ENCODE measurements at regions not wholly inside any gene's neighbourhood (a gene's known extent, or its start where the extent isn't known, plus 50 kb on each side); places are given as distances from the start of the nearest gene placed in this dataset.
"Not testable (repeated sequence)": the region's sequence is repeated elsewhere in the genome, so short reads cannot be mapped to it uniquely, and the experiment has no call there.

DNA sequence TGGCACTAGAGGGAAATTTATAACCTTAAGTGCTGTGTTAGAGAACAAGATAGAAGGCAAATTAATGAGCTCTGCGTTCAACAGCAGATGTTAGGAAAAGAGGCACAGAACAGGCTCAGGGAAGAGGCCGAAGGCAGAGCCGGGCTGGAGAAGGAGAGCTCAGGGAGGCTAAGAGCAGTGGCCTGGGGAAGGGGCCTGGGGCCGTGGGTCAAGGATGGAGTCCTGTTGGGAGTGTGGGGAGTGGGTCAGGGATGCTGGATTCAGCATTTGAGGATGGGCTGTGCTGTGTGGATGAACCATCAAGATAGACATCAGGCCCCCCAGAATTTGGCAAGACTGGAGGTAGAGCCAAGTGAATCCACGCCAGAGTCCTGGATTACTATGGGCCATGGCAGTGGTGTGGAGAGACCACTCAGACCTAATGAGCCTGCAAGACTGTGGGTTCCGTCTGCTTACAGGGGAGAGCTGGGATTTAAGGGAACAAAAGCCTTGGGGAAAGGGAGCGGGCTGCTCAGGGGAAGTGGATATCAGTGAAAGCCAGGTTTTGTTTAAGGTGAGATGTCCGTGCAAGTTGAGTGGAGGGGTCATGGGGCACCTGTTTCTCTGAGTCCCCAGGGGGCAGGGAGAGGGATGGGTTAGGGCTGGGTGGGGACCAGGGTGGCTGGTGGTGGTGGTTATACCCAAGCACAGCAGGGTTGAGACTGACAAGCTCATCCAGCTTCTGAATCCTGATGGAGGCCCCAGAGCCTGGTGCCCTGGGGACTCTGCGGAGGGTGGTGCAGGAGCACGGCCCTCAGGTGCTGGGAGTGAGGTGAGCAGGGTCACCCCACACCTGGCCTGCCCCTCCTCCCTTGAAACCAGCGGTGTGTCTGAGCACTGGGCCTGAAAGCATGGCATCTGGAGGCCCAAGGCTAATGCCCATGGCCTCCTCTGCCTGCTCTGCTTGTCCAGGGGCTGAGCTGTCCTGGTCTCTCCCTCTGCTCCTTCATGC is 101.7 kb downstream of the BMS1 start:
- DNase-seq (ENCODE audit: low read depth in 3 of 3): no peak

DNA sequence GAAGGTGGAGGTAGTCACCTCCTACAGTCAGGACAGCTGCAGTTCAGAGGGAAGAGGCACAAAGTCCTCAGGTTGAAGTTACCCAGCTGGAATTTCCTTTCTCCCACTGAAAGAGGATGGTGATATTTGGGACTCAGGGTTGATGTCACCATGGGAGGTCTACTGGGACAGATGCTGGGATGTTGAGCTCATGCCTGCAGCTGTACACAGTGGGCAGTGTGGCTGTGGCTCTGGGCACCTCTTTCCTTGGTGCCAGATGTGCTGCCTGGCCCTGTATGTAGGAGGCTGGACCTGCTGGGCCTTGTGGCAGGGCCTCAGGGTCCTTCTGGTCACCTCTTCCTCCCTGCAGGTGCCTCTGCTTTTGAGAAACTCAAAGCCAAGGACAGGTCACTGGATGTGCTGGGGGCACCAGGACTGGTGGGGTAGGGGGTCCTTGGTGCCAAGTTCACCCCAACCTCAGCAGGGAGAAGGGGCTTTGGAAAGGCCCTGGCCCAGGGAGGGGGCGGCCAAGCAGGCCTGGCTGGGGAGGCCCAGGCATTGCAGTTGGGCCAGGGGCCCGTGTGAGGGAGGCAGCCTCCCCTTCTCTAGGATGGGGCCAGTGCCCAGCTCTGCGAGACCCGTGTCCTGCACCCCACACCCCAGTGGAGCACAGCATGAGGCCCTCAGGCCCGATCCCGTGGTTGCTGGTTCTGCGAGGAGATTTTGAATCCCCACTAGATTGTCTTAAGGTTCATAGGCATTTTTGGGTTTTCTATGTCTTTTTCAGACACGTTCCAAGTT is 103.1 kb downstream of the BMS1 start:
- no peak for DNase-seq (ENCODE audit: low read depth in 3 of 3)

DNA sequence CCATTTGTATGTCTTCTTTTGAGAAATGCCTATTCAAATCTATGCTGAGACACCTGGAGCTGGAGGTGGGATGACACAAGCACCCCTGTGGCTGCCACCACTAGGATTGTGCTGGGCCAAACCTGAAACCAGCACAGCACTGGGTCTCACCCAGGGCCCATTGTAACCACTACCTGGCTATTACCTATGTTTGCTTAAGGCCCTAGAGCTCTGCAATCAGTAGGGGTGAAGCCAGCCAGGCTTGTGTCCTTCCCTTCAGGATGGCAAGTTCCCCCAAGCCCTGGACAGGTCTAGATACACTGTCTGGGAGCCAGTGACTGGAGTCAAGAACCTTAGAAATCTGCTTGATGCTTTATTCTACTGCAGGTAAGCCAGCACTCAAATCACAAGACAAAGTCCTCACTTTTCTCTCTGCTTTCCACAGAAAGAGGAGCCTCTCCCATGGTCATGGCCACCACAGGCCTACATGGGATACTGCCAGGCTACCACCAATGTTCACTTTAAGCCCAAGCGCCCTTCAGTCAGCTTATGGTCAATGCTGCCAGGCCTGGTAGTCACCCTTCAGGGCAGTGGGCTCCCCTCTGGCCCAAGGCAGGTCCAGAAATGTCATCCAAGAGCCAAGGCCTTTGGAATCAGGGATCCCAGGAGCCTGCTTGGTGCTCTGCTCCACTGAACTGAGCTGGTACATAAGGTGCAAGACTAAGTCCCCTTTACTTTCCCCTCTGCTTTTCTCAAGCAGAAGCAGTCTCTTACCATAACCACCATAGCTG is 105.3 kb downstream of the BMS1 start:
- no peak for DNase-seq (ENCODE audit: low read depth in 3 of 3)

DNA sequence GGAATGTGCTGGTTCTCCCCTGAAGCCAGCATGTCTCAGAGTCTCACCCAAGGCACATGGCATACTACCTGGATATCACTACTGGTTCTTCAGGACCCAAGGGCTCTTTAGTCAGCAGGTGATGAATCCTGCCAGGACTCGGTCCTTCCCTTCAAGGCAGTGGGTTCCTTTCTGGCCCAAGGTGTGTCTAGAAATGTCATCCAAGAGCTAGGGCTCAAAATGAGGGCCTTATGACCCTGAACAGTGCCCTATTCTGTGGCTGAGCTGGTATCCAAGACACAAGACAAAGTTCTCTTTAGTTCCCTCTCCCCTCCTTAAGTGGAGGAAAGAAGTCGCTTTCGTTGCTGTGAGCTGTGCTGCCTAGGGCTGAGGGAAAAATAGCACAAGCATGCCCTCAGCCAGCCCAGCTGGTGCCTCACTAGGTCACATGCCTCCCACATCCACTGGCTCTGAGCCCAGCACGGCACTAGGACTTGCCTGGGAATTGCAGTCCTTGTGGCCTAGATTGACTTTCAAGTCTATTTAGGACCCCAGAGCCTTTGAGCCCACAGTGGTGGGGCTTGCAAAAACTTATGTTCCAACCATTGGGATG is 106.0 kb downstream of the BMS1 start:
- no peak for DNase-seq (ENCODE audit: low read depth in 3 of 3)

DNA sequence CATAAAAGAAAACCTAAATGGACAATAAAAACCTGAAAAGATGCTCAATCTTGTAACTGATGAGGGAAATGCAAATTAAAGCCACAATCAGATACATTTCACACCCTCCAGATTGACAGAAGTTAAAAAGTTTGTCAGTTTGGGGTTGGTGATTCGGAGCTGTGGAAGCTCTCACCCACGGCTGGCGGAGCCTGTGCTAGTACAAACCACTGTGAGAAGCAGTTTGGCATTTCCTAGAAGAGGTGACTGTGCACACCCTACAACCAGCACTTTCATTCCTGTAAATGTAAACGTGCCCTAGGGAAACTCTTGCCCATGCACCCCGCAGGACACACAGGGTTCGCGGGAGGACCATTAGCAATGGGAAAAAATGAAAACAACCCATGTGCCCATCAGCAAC is 114.1 kb downstream of the BMS1 start:
- DNase-seq (ENCODE audit: low read depth in 3 of 3): no peak

DNA sequence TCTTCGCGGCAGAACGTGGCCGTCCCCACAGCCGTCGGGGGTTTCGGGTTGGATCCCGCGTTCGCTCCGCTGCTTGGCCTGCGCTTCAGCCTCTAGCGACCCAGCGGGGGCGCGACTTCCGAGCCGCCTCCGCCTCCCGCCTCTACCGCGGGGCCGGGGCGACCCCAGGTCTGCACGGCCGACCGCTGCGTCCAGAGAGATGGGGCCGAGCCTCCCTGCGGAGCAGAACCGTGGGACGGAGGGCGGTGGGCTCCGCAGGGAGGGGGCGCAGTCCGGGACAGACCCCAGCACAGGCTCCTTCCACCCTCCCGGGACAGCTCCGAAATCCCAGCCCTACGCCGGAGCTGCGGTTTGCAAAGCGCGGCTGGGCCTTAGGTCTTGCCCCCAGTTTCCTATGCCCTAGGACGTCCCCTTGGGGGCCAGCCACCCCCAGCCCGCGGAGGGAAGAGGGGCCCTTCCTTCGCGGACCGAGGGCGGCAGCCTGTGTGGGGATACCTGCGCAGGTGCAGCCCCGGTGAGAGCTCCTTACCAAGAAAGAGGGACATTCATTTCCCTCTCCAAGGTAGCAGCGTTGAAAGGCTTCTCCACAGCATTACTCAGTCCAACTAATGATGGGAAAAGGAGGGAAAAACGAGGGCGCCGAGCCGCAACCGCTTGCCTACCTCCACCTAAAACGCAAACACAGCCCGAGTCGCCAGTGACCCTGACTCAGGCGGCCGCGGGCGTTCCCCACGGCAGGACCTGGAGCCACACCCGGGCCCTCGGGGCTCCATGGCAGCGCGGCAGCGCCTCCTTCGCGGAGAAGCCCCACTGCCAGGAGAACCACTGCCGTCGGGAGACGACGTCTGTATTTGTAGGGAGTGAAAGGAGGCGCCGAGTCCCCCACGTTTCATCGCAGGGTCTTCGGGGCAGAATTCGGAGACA is 115.7 kb downstream of the BMS1 start:
- DNase-seq (ENCODE audit: low read depth in 3 of 3): no peak

DNA sequence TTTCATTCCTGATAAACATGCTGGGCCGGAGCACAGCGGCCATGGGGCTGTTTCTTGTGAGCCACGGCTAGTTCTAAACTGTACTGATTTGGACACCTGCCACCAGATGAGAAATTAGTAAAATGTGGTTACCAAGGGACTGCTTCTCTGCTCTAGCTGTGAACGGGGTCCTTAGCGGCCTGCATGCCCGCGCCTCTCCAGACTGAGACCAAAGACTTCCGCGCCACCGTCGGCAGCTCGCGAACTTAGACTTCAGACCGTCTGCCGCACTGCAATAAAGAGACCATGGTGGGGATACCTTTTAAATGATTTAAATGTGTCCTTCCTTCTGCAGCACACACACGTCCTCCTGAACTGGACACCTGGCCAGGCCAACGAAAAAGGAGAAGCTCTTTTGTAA is 116.4 kb downstream of the BMS1 start:
- no peak for DNase-seq (ENCODE audit: low read depth in 3 of 3)

DNA sequence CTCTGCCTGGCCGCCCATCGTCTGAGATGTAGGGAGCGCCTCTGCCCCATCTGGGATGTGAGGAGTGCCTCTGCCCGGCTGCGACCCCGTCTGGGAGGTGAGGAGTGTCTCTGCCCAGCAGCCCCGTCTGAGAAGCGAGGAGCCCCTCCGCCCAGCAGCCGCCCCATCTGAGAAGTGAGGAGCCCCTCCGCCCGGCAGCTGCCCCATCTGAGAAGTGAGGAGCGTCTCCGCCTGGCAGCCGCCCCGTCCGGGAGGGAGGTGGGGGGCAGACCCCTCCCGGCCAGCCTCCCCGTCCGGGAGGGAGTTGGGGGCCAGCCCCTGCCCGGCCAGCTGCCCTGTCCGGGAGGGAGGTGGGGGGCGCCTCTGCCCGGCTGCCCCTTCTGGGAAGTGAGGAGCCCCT is 117.8 kb downstream of the BMS1 start:
- not testable (repeated sequence) for DNase-seq (ENCODE audit: low read depth in 3 of 3)

DNA sequence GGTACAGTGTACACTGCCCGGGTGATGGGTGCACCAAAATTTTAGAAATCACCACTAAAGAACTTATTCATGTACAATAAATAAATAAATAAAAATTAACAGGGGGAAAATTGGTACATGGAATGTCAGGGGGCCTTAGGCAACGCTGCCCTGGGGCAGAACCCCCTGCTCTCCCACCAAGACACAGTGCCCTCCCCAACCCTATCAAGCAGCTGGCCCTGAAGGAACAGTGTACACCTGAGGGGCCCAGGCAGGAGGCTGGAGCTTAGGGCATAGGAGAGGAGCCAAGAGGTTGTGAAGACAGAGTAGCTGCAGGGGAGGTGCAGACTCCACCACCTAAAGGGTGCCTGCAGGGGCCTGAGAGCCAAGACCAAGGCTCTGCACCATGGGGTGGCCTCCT is 128.8 kb downstream of the BMS1 start:
- no peak for DNase-seq (ENCODE audit: low read depth in 3 of 3)

DNA sequence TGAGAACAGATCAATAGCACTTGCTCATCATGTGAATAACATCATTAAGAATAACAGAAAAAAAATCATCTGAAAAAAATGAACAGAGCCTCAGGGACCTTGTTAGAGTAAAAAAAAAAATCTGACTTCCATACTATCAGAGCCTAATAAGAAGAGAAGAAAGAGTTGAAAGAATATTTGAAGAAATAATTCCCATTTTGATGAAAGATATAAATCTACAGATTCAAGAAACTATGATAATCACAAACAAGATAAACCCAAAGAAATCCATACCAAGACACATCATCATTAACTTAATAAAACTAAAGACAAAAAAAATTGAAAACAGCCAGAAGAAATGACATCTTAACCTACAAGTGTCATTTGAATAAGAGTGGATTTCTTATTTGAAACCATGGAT is 134.4 kb downstream of the BMS1 start:
- no peak for DNase-seq (ENCODE audit: low read depth in 3 of 3)

DNA sequence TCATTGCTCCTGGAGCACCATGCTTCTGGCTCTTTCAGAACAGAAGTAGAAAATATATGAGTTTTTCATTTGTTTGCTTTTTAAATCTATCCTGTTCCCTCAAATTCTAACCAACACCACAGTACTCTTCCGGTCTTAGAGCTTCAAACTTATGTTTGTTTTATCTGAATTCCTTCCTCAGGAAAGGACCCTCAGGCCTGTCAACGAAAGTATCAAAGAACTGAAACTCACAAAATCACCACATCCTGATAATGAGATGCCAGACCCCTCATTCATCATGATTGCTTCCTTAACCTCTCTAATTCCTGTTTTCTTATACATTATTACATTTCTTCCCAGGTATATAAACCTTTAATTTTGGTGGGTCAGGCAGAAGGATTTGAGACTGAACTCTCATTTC is 135.2 kb downstream of the BMS1 start:
- no peak for DNase-seq (ENCODE audit: low read depth in 3 of 3)

DNA sequence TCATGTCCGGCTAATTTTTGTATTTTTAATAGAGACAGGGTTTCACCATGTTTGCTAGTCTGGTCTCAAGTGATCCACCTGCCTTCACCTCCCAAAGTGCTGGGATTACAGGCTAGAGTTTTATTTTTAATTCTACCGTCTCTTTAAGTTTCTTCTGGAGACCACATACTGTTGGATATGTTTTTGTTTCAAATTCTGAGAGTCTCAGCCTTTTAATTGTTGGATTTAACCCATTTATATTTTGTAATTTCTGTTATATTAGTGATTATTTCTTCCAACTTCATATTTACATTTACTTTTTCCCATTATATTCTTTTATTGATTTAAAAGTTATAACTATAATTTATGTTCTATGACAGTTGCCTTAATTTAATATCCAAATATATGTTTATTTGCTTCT is 139.4 kb downstream of the BMS1 start:
- no peak for DNase-seq (ENCODE audit: low read depth in 3 of 3)

DNA sequence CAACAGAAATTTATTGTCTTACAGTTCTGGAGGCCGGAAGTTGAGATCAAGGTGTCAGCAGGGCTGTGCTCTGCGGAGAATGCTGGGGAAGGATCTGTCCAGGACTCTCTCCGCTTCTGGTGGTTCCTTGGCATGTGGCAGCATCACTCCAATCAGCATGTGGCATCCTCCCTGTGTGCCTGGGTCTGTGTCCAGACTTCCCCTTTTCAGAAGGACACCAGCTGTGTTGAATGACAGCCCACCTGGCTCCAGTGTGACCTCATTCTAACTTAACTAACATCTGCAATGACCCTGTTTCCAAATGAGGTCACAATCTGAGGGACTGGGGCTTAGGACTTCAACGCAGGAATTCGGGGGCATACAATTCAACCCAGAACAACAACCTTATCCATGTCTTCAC is 141.9 kb downstream of the BMS1 start:
- DNase-seq (ENCODE audit: low read depth in 3 of 3): no peak

DNA sequence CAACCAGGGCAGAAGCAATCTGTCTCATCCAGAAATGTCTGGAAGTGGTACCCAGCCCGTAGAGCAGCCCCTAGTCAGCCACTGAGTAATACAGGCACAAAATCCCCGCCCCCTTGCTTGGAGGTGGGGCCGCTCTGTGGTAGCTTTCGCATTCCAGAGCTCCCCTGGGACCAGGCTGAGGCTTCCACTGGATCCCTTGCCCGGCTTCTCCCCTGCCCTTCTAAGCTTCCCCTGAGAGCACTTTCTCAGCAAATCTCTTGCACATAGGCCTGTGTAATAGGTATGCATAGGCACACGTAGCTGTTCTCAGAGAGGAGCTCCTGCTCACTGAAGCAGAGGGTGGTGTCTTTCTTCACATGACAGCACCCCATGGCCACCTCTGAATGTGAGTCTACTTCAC is 144.2 kb downstream of the BMS1 start:
- no peak for DNase-seq (ENCODE audit: low read depth in 3 of 3)

DNA sequence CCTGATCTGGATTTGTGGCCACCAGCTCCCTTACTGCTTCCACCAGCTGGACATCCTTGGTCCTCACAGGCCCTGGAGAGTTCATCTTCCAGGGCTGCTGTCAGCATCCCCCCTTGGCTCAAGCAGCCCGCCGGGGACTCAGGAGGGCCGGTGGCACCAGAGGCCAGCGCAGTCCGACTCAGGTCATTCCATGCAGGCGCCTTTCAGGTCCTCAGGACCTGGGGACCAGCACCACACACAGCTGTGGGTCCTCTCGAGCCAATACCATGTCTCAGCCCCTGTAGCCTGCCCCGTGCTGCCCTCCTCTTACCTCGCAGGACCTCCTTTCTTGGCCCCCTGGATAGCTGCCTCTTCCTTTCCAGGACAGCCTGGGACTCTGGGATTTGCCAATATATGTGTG is 145.5 kb downstream of the BMS1 start:
- no peak for DNase-seq (ENCODE audit: low read depth in 3 of 3)

DNA sequence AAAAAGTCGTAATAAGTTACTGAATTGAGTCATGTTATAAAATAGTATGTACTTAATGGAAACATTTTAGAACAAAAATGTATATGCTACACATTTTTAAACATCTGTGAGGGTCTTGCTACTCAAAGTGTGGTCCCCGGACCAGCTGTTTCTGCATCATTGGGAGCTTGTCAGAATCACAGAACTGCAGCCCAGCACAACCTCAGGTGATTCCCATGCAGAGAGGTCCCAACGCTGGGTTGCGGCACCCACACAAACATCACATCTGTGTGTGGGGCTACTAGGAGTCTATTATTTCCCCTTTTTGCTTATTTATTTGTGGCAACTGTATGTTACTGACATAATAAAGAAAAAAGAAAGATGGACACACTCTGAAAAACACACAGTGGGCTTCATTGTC is 146.6 kb downstream of the BMS1 start:
- no peak for DNase-seq (ENCODE audit: low read depth in 3 of 3)

DNA sequence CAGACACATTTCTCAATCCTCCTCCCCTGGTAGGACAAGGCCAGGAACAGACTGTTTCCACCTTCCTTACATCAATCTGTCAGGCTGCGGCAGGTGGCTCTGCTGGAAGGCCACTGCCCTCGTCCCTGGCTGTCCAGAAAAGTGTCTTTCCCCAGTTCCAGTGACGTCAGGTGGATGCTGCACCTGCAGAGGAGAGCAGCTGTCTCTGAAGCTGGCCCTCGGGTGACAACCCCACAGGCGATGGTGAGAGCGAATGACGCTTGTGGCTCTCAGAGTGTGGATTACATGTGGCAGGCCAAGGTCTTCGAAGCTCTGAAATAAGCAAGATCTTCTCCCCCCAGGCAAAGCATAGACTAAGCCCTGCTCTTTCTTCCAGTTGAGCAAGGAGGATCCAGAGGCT is 146.9 kb upstream of the RET start:
- DNase-seq (ENCODE audit: low read depth in 3 of 3): no peak

DNA sequence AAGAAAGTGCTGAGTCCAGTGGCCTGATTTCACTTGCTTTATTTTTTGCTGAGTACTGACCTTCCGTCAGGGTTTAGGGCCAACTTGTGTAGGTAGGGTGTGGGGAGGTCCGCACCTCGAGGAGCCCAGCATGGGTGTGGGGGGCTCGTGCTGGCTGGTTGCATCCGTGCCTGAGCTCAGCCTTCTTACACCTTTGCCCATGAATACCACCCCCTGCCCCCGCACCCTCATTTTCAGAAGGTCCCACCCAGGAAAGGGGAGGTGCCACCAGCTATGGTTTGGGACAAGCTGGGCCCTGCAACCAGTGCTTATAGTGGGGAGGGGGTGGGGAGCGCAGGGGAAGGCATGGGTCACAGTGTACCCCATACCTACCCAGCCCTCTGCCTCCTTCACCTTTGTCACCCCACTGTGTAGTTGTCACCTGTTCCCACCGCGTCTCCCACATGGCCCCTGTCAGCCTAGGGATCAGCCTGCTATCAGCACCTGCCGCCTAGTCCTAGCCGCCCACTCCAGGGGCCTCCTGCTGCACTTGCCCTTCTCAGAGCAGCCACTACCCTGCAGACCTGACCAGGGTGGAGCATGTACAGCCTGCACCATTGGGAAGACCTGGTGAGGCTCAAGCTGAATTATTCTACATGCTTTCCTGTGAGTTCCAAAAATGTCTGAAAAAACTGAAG is 146.2 kb upstream of the RET start:
- no peak for DNase-seq (ENCODE audit: low read depth in 3 of 3)

DNA sequence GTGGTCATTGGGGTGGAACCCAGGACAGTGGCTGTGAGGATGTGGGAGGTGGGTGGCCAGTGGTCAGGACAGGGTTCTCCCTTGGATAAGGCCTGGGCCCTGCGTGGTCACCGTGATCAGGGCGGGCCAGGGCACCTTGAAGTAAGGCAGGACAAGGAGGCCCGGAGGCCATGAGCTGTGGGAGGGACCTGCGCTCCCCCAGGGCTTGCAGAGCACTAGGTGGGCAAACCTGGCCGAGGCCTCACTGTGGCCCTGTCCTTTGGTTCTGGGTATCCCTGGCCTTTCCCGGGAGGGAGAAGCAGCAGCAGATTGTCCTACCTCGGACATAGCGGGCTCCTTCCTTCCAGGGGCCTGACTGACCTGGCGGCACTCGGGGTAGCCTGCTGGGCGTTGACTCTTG is 144.8 kb upstream of the RET start:
- no peak for DNase-seq (ENCODE audit: low read depth in 3 of 3)
